OCI-LY1 (cell line): ENCODE measurements at regions not wholly inside any gene's neighbourhood (a gene's known extent, or its start where the extent isn't known, plus 50 kb on each side); places are given as distances from the start of the nearest gene placed in this dataset.

Source experiments
- CTCF ChIP-seq: fragments of 200-600 bp; sonication (generic), shearing (Covaris generic); IDR thresholded peaks from 2 replicates; pipeline ENCODE4 v1.5.1; 2017; ENCODE audit warnings: mild to moderate bottlenecking, antibody characterized with exemption, low read length, moderate library complexity, mixed read lengths
- EZH2 ChIP-seq: fragments of 200-600 bp; sonication (generic), shearing (Covaris generic); IDR thresholded peaks from 2 replicates; pipeline ENCODE4 v1.8.0; 2017; ENCODE audit warnings: borderline replicate concordance, mixed run types, mild to moderate bottlenecking, antibody characterized with exemption, low read length, moderate library complexity, mixed read lengths

- TF ChIP-seq CTCF = no peak
- TF ChIP-seq EZH2 = no peak
Measured at GRCh38 chr12:65517656-65518210, 239.2 kb downstream of the MSRB3 start.
